ENCODE measurements at regions not wholly inside any gene's neighbourhood (a gene's known extent, or its start where the extent isn't known, plus 50 kb on each side); places are given as distances from the start of the nearest gene placed in this dataset.

GRCh38 chr14:98716133-98716532 lies 555.9 kb downstream of the BCL11B start:
- TF ChIP-seq, protein P1, sequence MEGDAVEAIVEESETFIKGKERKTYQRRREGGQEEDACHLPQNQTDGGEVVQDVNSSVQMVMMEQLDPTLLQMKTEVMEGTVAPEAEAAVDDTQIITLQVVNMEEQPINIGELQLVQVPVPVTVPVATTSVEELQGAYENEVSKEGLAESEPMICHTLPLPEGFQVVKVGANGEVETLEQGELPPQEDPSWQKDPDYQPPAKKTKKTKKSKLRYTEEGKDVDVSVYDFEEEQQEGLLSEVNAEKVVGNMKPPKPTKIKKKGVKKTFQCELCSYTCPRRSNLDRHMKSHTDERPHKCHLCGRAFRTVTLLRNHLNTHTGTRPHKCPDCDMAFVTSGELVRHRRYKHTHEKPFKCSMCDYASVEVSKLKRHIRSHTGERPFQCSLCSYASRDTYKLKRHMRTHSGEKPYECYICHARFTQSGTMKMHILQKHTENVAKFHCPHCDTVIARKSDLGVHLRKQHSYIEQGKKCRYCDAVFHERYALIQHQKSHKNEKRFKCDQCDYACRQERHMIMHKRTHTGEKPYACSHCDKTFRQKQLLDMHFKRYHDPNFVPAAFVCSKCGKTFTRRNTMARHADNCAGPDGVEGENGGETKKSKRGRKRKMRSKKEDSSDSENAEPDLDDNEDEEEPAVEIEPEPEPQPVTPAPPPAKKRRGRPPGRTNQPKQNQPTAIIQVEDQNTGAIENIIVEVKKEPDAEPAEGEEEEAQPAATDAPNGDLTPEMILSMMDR (IDR thresholded peaks at IDR 0.05) = no peak
- TF ChIP-seq POLR2A (IDR thresholded peaks at IDR 0.05; ENCODE audit: low read depth) (no peak), EP300 (IDR thresholded peaks at IDR 0.05) (no peak)
- H3K36me3 ChIP-seq = no peaks in the 10 kb centered on the region
- H3K27ac ChIP-seq (replicated peaks in 1 of 4) = no peak overlapping the region
- DNase-seq (ENCODE audit: extremely low spot score) = no peak
- H3K9me3 ChIP-seq = no peaks in the 10 kb centered on the region
- no peak overlapping the region for H3K4me3 ChIP-seq
- 88% methylated on average over 6 of the region's 7 CpGs for WGBS
- H3K27me3 ChIP-seq = peaks cover 0 to 20% (median 0%) of the 10 kb centered on the region in 4 donors
- no peaks in the 10 kb centered on the region for H3K4me1 ChIP-seq
- intact Hi-C loops (cut with DNase I) = no loop called here

GRCh38 chr14:98721061-98721460 lies 550.9 kb downstream of the BCL11B start:
- H3K4me3 ChIP-seq = no peak overlapping the region
- no peak for DNase-seq (ENCODE audit: extremely low spot score)
- no peaks in the 10 kb centered on the region for H3K9me3 ChIP-seq
- intact Hi-C loops (cut with DNase I) = no loop called here
- H3K27ac ChIP-seq (replicated peaks in 1 of 4) = no peak overlapping the region
- no peaks in the 10 kb centered on the region for H3K36me3 ChIP-seq
- TF ChIP-seq POLR2A (IDR thresholded peaks at IDR 0.05; ENCODE audit: low read depth) (no peak), EP300 (IDR thresholded peaks at IDR 0.05) (no peak), POLR2AphosphoS5 (IDR thresholded peaks at IDR 0.05) (no peak)
- TF ChIP-seq, protein P1 (IDR thresholded peaks at IDR 0.05) = no peak
- H3K27me3 ChIP-seq = peaks cover 0 to 8% (median 0%) of the 10 kb centered on the region in 4 donors
- H3K4me1 ChIP-seq = no peaks in the 10 kb centered on the region
- 100% methylated on average over 1 of the region's 1 CpG for WGBS

DNA sequence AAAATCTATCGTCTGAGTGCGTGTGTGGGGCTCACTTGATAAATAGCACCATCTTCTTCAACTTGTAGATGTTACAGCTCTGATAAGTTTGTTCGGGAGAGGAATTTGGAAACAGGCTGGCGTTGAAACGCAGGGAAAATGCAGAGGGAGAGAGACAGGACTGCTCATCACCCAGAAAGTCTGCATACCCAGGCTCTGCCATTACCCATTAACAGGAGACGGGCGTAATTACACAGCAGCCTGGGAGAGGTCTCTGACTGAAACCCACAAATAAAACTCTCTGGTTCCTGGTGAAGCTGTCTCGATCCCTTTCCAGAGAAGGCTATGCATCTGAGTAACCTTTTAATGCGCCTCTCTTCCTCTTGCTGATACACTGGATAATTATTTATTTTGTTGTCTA lies 547.3 kb downstream of the BCL11B start:
- TF ChIP-seq EP300 (IDR thresholded peaks at IDR 0.05) (no peak), POLR2AphosphoS5 (IDR thresholded peaks at IDR 0.05) (no peak), POLR2A (IDR thresholded peaks at IDR 0.05; ENCODE audit: low read depth) (no peak)
- TF ChIP-seq, protein P1 (IDR thresholded peaks at IDR 0.05) = no peak
- DNase-seq (ENCODE audit: extremely low spot score) = no peak
- Histone ChIP-seq H3K9me3 (no peaks in the 10 kb centered on the region), H3K27me3 (peaks cover 0 to 6% (median 0%) of the 10 kb centered on the region in 4 donors), H3K27ac (replicated peaks in 1 of 4) (no peak overlapping the region), H3K36me3 (no peaks in the 10 kb centered on the region), H3K4me1 (no peaks in the 10 kb centered on the region), H3K4me3 (no peak overlapping the region)
- WGBS = 75% methylated on average over 9 of the region's 9 CpGs
- intact Hi-C loops (cut with DNase I) = no loop called here

DNA sequence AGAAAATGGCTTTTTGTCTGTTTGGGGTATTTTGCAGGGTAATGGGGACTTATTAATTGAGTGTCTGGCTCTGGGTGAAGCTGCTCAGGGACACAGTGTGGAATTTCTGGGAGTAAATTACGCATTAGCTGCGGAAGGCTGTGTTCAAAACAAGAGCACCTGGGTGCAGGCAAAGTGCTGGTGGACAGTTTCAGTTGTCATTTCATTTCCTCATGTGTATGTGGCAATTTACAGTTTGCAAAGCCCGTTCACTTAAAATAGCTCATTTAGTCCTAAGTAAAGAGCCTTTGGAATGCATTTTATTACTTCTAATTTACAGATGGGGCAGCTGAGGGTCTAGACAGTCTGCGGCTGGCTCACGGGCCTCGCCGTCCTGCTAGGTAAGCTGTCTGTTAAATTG lies 546.8 kb downstream of the BCL11B start:
- intact Hi-C loops (cut with DNase I) = no loop called here

DNA sequence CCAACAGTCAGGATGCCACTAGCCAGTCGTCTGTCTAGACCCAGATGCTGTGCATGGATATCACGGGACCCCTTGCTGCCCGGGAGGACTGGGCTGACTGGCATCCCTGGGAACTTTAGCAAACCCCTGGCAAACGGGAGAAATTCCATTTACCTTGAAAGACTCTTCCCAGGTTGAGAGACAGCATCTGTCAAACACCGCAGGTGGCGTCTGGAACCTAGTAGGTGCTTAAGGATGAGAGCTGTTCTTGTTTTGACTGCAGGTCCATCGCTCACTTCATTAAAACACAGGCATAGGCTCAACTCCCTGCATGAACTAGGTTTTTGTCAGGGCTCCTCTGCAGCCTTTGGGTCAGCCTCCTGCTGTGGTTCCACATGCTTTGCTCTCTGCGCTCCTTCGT lies 546.3 kb downstream of the BCL11B start:
- intact Hi-C loops (cut with DNase I) = no loop called here
- WGBS = 71% methylated on average over 8 of the region's 9 CpGs
- Histone ChIP-seq H3K27me3 (peaks cover 0 to 6% (median 0%) of the 10 kb centered on the region in 4 donors), H3K27ac (replicated peaks in 1 of 4) (no peak overlapping the region), H3K9me3 (no peaks in the 10 kb centered on the region), H3K36me3 (no peaks in the 10 kb centered on the region), H3K4me3 (no peak overlapping the region), H3K4me1 (no peaks in the 10 kb centered on the region)
- TF ChIP-seq, protein P1 (IDR thresholded peaks at IDR 0.05) = no peak
- TF ChIP-seq EP300 (IDR thresholded peaks at IDR 0.05) (no peak), POLR2AphosphoS5 (IDR thresholded peaks at IDR 0.05) (no peak), POLR2A (IDR thresholded peaks at IDR 0.05; ENCODE audit: low read depth) (no peak)
- no peak for DNase-seq (ENCODE audit: extremely low spot score)

More for the DNA sequence above, 546.8 kb downstream of the BCL11B start:
- DNase-seq (ENCODE audit: extremely low spot score) = no peak
- TF ChIP-seq EP300 (IDR thresholded peaks at IDR 0.05) = no peak
- TF ChIP-seq, protein P1 (IDR thresholded peaks at IDR 0.05) = no peak
- Histone ChIP-seq H3K27me3 (peaks cover 0 to 6% (median 0%) of the 10 kb centered on the region in 4 donors), H3K36me3 (no peaks in the 10 kb centered on the region), H3K4me3 (no peak overlapping the region), H3K27ac (replicated peaks in 1 of 4) (no peak overlapping the region), H3K9me3 (no peaks in the 10 kb centered on the region), H3K4me1 (no peaks in the 10 kb centered on the region)
- WGBS = 71% methylated on average over 7 of the region's 7 CpGs
